NCI-H2196 (cell line): ENCODE measurements at regions not wholly inside any gene's neighbourhood (a gene's known extent, or its start where the extent isn't known, plus 50 kb on each side); places are given as distances from the start of the nearest gene placed in this dataset.
"Not testable (repeated sequence)": the region's sequence is repeated elsewhere in the genome, so short reads cannot be mapped to it uniquely, and the experiment has no call there.

Source experiments
- DNase-seq: peaks from one replicate; lab custom pipeline; 2025; ENCODE audit not compliant: unreplicated experiment; lab: John Stamatoyannopoulos, UW

- no peak for DNase-seq
Measured at GRCh38 chrX:40996886-40997530, 88.2 kb upstream of the USP9X start.

GRCh38 chrX:40998123-40998522, 87.1 kb upstream of the USP9X start:
- no peak for DNase-seq

DNA sequence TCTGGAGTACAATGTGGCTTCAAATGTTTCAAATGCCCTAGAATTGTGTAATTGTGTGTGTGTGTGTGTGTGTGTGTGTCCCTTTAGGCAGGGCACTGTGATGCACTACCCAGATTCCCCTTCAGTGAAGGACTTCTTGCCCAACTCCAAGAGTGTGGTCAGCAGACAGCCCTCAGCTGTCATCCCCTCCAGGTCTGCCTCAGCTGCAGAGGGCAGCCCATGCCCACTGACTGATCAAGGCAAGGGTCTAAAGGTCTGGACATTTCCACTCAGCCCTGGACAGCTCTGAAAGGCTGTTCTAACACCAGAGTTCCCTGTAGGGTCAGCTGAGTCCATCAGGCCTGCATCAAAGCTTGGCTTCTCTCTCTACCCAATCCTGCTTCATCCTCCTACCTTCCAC, 83.9 kb upstream of the USP9X start:
- DNase-seq = no peak

GRCh38 chrX:41002026-41002425, 83.2 kb upstream of the USP9X start:
- no peak for DNase-seq

- DNase-seq = no peak
Measured at GRCh38 chrX:41003506-41004270, 81.6 kb upstream of the USP9X start.

DNA sequence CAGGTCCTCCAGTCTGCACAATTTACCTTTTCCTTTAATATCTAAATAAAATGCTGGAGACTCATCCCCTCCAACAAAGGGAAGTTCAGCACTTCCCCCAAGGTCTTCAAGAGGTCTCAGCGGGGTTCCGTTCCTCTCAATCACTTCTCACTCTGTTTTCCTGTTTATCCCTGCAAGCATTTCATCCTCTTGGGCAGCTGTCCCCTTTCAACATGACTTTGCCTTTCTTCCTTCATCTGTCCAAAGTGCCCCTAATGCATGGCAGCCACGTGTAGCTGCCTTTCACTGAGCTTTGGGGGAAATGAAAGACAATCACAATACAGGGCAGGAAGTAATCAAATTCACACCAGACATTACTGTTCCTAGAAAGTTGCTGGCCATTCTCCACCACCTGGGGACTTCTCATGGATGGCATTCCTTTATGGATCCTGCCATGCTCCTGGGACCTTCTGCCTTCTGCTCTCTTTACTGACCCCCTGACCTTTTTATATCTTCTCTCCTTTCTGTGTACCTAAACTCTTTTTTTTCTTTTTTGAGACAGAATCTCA, 79.7 kb upstream of the USP9X start:
- no peak for DNase-seq

GRCh38 chrX:41009850-41010846, 75.1 kb upstream of the USP9X start:
- DNase-seq = no peak

- no peak for DNase-seq
Measured at GRCh38 chrX:41014776-41015360, 70.4 kb upstream of the USP9X start.

DNA sequence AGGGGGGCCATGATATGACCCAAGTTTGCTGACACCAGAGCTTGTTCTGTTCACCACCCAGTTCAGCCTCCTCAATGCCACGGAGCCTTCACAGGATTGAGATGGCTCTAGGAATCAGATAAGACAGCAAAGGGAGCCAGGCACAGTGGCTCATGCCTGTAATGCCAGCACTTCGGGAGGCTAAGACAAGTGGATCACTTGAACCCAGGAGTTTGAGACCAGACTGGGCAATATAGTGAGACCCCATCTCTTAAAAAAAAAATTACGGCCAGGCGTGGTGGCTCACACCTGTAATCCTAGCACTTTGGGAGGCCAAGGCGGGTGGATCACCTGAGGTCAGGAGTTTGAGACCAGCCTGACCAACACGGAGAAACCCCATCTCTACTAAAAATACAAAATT, 67.5 kb upstream of the USP9X start:
- not testable (repeated sequence) for DNase-seq

DNA sequence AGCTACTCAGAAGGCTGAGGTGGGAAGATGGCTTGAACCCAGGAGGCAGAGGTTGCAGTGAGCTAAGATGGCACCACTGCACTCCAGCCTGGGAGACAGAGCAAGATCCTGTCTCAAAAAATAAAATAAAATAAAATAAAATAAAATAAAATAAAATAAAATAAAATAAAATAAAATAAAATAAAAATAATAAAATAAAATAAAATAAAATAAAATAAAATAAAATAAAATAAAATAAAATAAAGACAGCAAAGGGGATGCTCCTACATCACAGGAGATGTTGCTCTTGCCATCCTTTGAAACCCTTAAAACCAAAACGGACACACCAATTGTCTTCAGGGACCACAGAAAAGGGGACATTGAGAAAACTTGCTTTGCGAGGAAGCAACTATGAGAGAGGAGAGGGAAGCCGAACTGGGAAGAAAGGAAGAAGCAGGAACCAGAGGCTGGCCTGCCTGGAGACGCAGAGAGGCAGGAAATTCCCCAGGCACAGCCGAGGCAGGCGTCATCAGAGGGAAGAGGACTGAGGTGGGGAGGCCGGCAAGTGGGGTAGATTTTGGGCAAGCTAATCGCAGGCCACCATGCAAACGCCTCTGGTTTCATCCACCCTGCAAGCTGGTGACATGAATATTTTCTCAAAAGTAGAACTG, 66.7 kb upstream of the USP9X start:
- DNase-seq = not testable (repeated sequence)

- DNase-seq = no peak
Measured at GRCh38 chrX:41019041-41019392, 66.2 kb upstream of the USP9X start.

GRCh38 chrX:41022566-41022965, 62.7 kb upstream of the USP9X start:
- DNase-seq = no peak

DNA sequence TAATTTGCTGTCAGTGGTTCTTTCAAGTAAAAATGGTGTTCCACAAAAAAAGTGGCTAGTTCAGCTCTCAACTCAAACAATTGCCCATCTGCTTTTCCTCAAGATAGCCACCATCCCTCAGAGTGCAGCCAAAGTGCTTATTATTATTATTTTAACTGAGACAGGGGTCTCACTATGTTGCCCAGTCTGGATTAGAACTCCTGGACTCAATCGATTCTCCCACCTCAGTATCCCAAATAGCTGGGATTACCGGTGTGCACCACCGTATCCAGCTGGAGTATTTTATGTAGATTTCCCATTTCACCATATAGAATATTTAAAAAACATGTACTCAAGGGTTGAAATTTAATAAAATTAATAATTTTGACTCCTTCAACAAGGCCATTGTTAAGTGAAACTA, 62.1 kb upstream of the USP9X start:
- DNase-seq = no peak

- not testable (repeated sequence) for DNase-seq
Measured at GRCh38 chrX:41024335-41024734, 60.9 kb upstream of the USP9X start.

GRCh38 chrX:41024755-41025154, 60.5 kb upstream of the USP9X start:
- DNase-seq = no peak

DNA sequence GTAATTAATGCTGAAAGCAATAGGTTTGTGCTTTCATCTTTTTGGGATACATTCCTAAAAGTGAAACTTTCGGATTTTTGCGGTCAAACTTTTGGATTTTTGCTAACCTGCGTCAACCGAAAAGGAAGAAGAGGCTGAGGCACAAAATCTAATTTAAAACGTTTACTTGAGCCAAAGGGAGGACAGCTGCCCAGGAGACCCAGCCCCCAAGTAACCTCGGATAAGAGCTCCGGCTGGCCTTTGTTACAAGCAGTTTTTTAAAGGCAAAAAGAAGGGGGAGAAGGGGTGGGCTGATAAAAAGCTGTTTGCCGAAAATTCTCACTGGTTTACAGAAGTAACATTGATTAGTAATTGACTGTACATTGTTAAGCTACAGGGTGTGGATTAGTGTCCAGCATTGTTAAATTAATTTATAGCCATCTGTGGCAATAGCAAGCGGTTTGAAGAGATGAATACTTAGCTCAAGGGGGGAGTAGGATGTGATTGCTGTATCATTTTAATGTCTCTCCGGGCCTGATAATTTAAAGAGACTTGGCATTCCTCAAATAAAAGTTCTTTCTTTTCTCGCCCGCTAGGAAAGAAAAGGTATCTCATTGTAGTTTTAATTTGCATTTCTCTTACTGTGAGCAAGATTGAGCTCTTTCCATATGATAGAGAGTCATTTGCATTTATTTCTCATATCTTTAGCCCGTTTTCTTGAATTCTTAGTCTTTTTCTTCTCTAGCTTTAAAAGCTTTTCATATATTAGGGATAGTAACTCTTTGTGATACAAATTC, 59.1 kb upstream of the USP9X start:
- no peak for DNase-seq

DNA sequence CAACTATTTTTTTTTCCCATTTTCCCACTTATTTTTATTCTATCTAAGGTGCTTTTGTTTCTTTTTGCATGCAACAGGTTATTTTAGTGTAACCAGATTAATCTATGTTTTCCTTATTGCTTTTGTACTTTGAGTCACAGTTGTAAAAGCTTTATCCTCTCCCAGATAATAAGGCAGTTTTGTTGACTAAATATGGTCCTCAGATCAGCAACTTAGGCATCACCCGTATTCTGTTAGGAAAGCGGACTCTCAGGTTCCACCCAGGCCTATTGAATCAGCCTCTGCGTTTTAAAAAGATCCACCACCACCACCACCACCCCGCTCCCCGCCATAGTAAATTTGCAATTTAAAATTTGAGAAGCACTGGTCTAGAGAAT, 58.6 kb upstream of the USP9X start:
- no peak for DNase-seq

DNA sequence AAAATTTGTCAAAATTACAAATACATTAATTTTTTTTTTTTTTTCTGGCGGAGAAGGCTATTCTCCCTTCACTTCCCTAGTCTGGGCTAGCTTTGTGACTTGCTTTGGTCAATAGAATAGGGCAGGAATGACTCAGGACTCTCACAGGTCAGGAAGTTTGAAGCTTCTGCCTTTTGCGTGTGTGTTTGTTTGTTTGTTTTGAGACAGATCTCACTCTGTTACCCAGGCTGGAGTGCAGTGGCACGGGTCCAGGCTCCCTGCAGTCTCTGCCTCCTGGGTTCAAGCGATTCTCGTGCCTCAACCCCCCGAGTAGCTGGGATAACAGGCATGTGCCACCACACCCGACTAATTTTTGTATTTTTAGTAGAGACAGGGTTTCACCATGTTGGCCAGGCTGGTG, 55.9 kb upstream of the USP9X start:
- no peak for DNase-seq

- DNase-seq = no peak
Measured at GRCh38 chrX:41031256-41031967, 53.8 kb upstream of the USP9X start.
